A673 (cell line): ENCODE measurements at regions not wholly inside any gene's neighbourhood (a gene's known extent, or its start where the extent isn't known, plus 50 kb on each side); places are given as distances from the start of the nearest gene placed in this dataset.

Experiments used
- BruUV-seq: library from RNA; stranded (reverse); fragments of 400-500 nt; replicated peaks from 2 replicates; lab custom pipeline; 2021; lab: Mats Ljungman, UMichigan
- CTCF ChIA-PET: fragments of 300-600 bp; sonication (Branson Sonifier 250); formaldehyde crosslinking; loops from one replicate; lab custom pipeline; 2022; ENCODE audit warnings: antibody characterized with exemption; lab: Charles Lee
- POLR2A ChIA-PET: fragments of 300-600 bp; sonication (Branson Sonifier 250); formaldehyde crosslinking; loops from one replicate; lab custom pipeline; 2022; ENCODE audit warnings: antibody characterized with exemption; ENCODE audit not compliant: low non-redundant PET; lab: Charles Lee
- DNase-seq: peaks from one replicate; pipeline ENCODE4 v3.0.0-alpha.2; 2015; ENCODE audit warnings: low spot score
- H3K27ac ChIP-seq: fragments of 200-600 bp; sonication (generic); 2 replicates; pipeline ENCODE4 v1.5.1; 2016; ENCODE audit warnings: mixed run types, low read depth, mild to moderate bottlenecking, mixed read lengths, antibody characterized with exemption, low read length; ENCODE audit not compliant: poor library complexity, severe bottlenecking
- H3K27me3 ChIP-seq: fragments of 200-600 bp; sonication (generic); replicated peaks from 2 replicates; pipeline ENCODE4 v1.6.1; 2017; ENCODE audit warnings: mixed run types, low read depth, mild to moderate bottlenecking, mixed read lengths, antibody characterized with exemption, low read length; ENCODE audit not compliant: insufficient read depth, poor library complexity
- H3K36me3 ChIP-seq: fragments of 200-600 bp; sonication (generic); 2 replicates; pipeline ENCODE4 v1.6.1; 2016; ENCODE audit warnings: mixed run types, mild to moderate bottlenecking, mixed read lengths, antibody characterized with exemption, low read length; ENCODE audit not compliant: insufficient read depth, poor library complexity, severe bottlenecking
- H3K4me1 ChIP-seq: fragments of 200-600 bp; sonication (generic); 2 replicates; pipeline ENCODE4 v1.6.1; 2017; ENCODE audit warnings: mixed run types, mild to moderate bottlenecking, mixed read lengths, antibody characterized with exemption, low read length; ENCODE audit not compliant: insufficient read depth, poor library complexity, severe bottlenecking
- H3K4me3 ChIP-seq: fragments of 200-600 bp; sonication (generic); 2 replicates; pipeline ENCODE4 v1.5.1; 2016; ENCODE audit warnings: low read depth, mixed run types, mild to moderate bottlenecking, mixed read lengths, low read length; ENCODE audit not compliant: poor library complexity, severe bottlenecking
- H3K9me3 ChIP-seq: fragments of 200-600 bp; sonication (generic); 2 replicates; pipeline ENCODE4 v1.6.1; 2016; ENCODE audit warnings: mixed run types, low read depth, mild to moderate bottlenecking, mixed read lengths, antibody characterized with exemption, low read length; ENCODE audit not compliant: poor library complexity, severe bottlenecking
- EZH2 ChIP-seq: fragments of 200-600 bp; sonication (generic); IDR thresholded peaks from 2 replicates; pipeline ENCODE4 v1.6.1; 2017; ENCODE audit warnings: borderline replicate concordance, low read depth, mild to moderate bottlenecking, mixed read lengths, antibody characterized with exemption, low read length; ENCODE audit not compliant: poor library complexity, severe bottlenecking
- intact Hi-C: fragments of 100-400 bp; cut with micrococcal nuclease; formaldehyde crosslinking; loops from one replicate; pipeline ENCODE4 v1.10.0; 2022; ENCODE audit not compliant: unreplicated experiment
- TF ChIP-seq, protein P1 (sequence below): fragments of 300-800, 200-600 bp; sonication (generic); conservative IDR thresholded peaks from 2 replicates; pipeline ENCODE4 v1.5.1; 2017; ENCODE audit warnings: low read depth, mild to moderate bottlenecking, antibody characterized with exemption, low read length, moderate library complexity, mixed read lengths

DNA sequence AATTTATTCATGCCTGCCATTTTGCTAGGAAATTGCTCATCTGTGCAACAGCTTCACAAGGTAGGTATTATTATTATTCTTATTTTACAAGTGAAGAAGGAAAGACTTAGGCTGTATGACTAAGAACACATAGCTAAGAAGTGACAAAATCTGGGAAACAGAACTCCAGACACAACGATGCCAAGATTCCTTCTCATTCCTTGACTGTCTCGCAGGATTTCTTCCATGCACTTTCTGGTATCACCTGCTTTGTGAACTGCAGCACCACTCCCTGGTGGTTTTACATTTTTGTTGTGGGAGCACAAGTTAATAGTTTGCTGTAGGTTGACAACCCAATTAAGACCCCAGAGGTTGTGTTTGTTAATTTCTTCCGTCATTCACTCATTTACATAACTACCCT is 188.5 kb downstream of the LACC1 start:
- ChIA-PET CTCF (no interaction called here), POLR2A (no interaction called here)

GRCh38 chr13:44068737-44069136 is 189.0 kb downstream of the LACC1 start:
- Histone ChIP-seq H3K4me1 (no peaks in the 10 kb centered on the region), H3K36me3 (no peaks in the 10 kb centered on the region), H3K4me3 (no peak overlapping the region), H3K27me3 (no peaks in the 10 kb centered on the region), H3K27ac (no peak overlapping the region), H3K9me3 (peaks cover 12% of the 10 kb centered on the region)
- POLR2A ChIA-PET = no interaction called here
- no TSS peak for BruUV-seq
- TF ChIP-seq, protein P1, sequence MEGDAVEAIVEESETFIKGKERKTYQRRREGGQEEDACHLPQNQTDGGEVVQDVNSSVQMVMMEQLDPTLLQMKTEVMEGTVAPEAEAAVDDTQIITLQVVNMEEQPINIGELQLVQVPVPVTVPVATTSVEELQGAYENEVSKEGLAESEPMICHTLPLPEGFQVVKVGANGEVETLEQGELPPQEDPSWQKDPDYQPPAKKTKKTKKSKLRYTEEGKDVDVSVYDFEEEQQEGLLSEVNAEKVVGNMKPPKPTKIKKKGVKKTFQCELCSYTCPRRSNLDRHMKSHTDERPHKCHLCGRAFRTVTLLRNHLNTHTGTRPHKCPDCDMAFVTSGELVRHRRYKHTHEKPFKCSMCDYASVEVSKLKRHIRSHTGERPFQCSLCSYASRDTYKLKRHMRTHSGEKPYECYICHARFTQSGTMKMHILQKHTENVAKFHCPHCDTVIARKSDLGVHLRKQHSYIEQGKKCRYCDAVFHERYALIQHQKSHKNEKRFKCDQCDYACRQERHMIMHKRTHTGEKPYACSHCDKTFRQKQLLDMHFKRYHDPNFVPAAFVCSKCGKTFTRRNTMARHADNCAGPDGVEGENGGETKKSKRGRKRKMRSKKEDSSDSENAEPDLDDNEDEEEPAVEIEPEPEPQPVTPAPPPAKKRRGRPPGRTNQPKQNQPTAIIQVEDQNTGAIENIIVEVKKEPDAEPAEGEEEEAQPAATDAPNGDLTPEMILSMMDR = no peak
- no peak for TF ChIP-seq EZH2
- CTCF ChIA-PET = no interaction called here
- intact Hi-C loops = no loop called here
- peak; percentile 32 for DNase-seq

More for the DNA sequence above, 188.5 kb downstream of the LACC1 start:
- Histone ChIP-seq H3K27me3 (no peaks in the 10 kb centered on the region), H3K4me1 (no peaks in the 10 kb centered on the region), H3K36me3 (no peaks in the 10 kb centered on the region), H3K4me3 (no peak overlapping the region), H3K9me3 (peaks cover 12% of the 10 kb centered on the region), H3K27ac (no peak overlapping the region)
- DNase-seq = no peak
- no TSS peak for BruUV-seq
- intact Hi-C loops = no loop called here
- TF ChIP-seq, protein P1 = no peak
- TF ChIP-seq EZH2 = no peak

DNA sequence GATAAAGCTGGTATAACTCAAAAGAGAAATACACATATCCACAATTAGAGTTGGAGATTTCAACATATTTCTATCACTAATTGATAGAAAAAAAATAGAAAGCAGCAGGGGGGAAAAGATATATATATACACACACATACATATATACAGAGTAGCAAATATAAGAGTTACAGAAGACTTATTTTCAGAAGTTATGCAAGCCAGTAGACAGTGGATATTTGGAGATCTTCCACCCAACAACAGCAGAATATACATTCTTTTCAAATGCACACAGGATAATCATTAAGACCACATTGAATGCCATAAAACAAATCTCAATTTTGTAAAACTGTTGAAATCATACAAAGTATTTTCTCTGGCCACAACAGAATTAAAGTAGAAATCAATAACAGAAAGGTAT is 192.8 kb downstream of the LACC1 start:
- intact Hi-C loops = no loop called here
- no peaks in the 10 kb centered on the region for H3K4me1 ChIP-seq
- H3K27ac ChIP-seq = no peak overlapping the region
- no peak for DNase-seq
- BruUV-seq = no TSS peak
- ChIA-PET CTCF (no interaction called here), POLR2A (no interaction called here)
- H3K27me3 ChIP-seq = no peaks in the 10 kb centered on the region
- no peaks in the 10 kb centered on the region for H3K36me3 ChIP-seq
- peaks cover 12% of the 10 kb centered on the region for H3K9me3 ChIP-seq
- no peak overlapping the region for H3K4me3 ChIP-seq
- TF ChIP-seq EZH2 = no peak
- TF ChIP-seq, protein P1 = no peak
